Left ventricle myocardium inferior (tissue), 1 donor: ENCODE measurements at regions not wholly inside any gene's neighbourhood (a gene's known extent, or its start where the extent isn't known, plus 50 kb on each side); places are given as distances from the start of the nearest gene placed in this dataset.

Experiments used
- DNase-seq: peaks from one replicate; pipeline ENCODE4 v3.0.0-alpha.2; 2020
- H3K27ac ChIP-seq: fragments of 200-600 bp; replicated peaks from 2 replicates; pipeline ENCODE4 v1.8.0; 2021
- H3K27me3 ChIP-seq: fragments of 200-600 bp; 2 replicates; pipeline ENCODE4 v1.8.0; 2021; ENCODE audit warnings: low read depth
- H3K36me3 ChIP-seq: fragments of 200-600 bp; 2 replicates; pipeline ENCODE4 v1.8.0; 2021
- H3K4me1 ChIP-seq: fragments of 200-600 bp; 2 replicates; pipeline ENCODE4 v1.8.0; 2021
- H3K4me3 ChIP-seq: fragments of 200-600 bp; 2 replicates; pipeline ENCODE4 v1.8.0; 2021; ENCODE audit warnings: mild to moderate bottlenecking, moderate library complexity
- H3K9me3 ChIP-seq: fragments of 200-600 bp; replicated peaks from 2 replicates; pipeline ENCODE4 v1.8.0; 2021
- CTCF ChIP-seq: fragments of 200-600 bp; IDR thresholded peaks from 2 replicates; pipeline ENCODE4 v1.8.0; 2021; ENCODE audit warnings: antibody characterized with exemption, mild to moderate bottlenecking, borderline replicate concordance
- intact Hi-C: fragments of 100-400 bp; cut with micrococcal nuclease; formaldehyde crosslinking; loops from one replicate; pipeline ENCODE4 v1.11.0; 2022
- donor health status: DM: no; HTN: yes; CAD: no; lungs with severe emphysema.

- peaks cover 21% of the 10 kb centered on the region for H3K27me3 ChIP-seq
- no peaks in the 10 kb centered on the region for H3K36me3 ChIP-seq
- DNase-seq = no peak
- H3K9me3 ChIP-seq = no peaks in the 10 kb centered on the region
- intact Hi-C loops = no loop called here
- no peak overlapping the region for H3K27ac ChIP-seq
- H3K4me3 ChIP-seq = no peak overlapping the region
- no peak for TF ChIP-seq CTCF
- H3K4me1 ChIP-seq = no peaks in the 10 kb centered on the region
Measured at GRCh38 chr3:181300033-181300432, 310.5 kb upstream of the DNAJC19 start.

- intact Hi-C loops = no loop called here
- DNase-seq = no peak
Measured at GRCh38 chr3:181298421-181298820, 308.9 kb upstream of the DNAJC19 start.

GRCh38 chr3:181292984-181293383, 303.4 kb upstream of the DNAJC19 start:
- intact Hi-C loops = no loop called here
- Histone ChIP-seq H3K27ac (no peak overlapping the region), H3K9me3 (no peaks in the 10 kb centered on the region), H3K4me3 (no peak overlapping the region), H3K36me3 (no peaks in the 10 kb centered on the region), H3K4me1 (no peaks in the 10 kb centered on the region), H3K27me3 (peaks cover 7% of the 10 kb centered on the region)
- no peak for DNase-seq
- TF ChIP-seq CTCF = no peak

More at GRCh38 chr3:181298421-181298820, 308.9 kb upstream of the DNAJC19 start:
- Histone ChIP-seq H3K27me3 (peaks cover 21% of the 10 kb centered on the region), H3K4me1 (no peaks in the 10 kb centered on the region), H3K9me3 (no peaks in the 10 kb centered on the region), H3K36me3 (no peaks in the 10 kb centered on the region), H3K4me3 (no peak overlapping the region), H3K27ac (no peak overlapping the region)
- TF ChIP-seq CTCF = no peak

GRCh38 chr3:181290941-181291340, 301.4 kb upstream of the DNAJC19 start:
- no peak for TF ChIP-seq CTCF
- no peaks in the 10 kb centered on the region for H3K9me3 ChIP-seq
- H3K36me3 ChIP-seq = no peaks in the 10 kb centered on the region
- no peak overlapping the region for H3K4me3 ChIP-seq
- no peaks in the 10 kb centered on the region for H3K27me3 ChIP-seq
- DNase-seq = no peak
- H3K4me1 ChIP-seq = no peaks in the 10 kb centered on the region
- intact Hi-C loops = no loop called here
- no peak overlapping the region for H3K27ac ChIP-seq

- no peak for TF ChIP-seq CTCF
- Histone ChIP-seq H3K27me3 (no peaks in the 10 kb centered on the region), H3K4me1 (no peaks in the 10 kb centered on the region), H3K36me3 (no peaks in the 10 kb centered on the region), H3K9me3 (no peaks in the 10 kb centered on the region), H3K4me3 (no peak overlapping the region), H3K27ac (no peak overlapping the region)
- no peak for DNase-seq
- intact Hi-C loops = no loop called here
Measured at GRCh38 chr3:181289306-181289705, 299.8 kb upstream of the DNAJC19 start.

- DNase-seq = no peak
- Histone ChIP-seq H3K9me3 (no peaks in the 10 kb centered on the region), H3K27me3 (no peaks in the 10 kb centered on the region), H3K36me3 (no peaks in the 10 kb centered on the region), H3K4me3 (no peak overlapping the region), H3K4me1 (no peaks in the 10 kb centered on the region), H3K27ac (no peak overlapping the region)
- TF ChIP-seq CTCF = no peak
- intact Hi-C loops = no loop called here
Measured at GRCh38 chr3:181288145-181288544, 298.6 kb upstream of the DNAJC19 start.
